ENCODE measurements at regions not wholly inside any gene's neighbourhood (a gene's known extent, or its start where the extent isn't known, plus 50 kb on each side); places are given as distances from the start of the nearest gene placed in this dataset.

GRCh38 chr11:15773476-15774387 lies 582.6 kb downstream of the SOX6 start:
- Mint-ChIP-seq H3K36me3 (no peaks in the 10 kb centered on the region), H3K27ac (no peak overlapping the region), H3K4me3 (no peak overlapping the region), H3K4me1 (no peaks in the 10 kb centered on the region), H3K9me3 (peaks cover 0 to under 1% of the 10 kb centered on the region in 2 donors), H3K27me3 (ENCODE audit: low read depth in 2 of 2) (peaks cover 0 to 13% of the 10 kb centered on the region in 2 donors)
- ATAC-seq: no peak
- Histone ChIP-seq H3K4me1 (ENCODE audit: control insufficient read depth, insufficient read depth, low read length) (no peaks in the 10 kb centered on the region), H3K27me3 (ENCODE audit: control insufficient read depth, insufficient read depth, low read length) (no peaks in the 10 kb centered on the region), H3K9me3 (ENCODE audit: control insufficient read depth, insufficient read depth, low read length) (no peaks in the 10 kb centered on the region), H3K36me3 (ENCODE audit: control insufficient read depth, insufficient read depth, low read length) (no peaks in the 10 kb centered on the region), H3K4me3 (ENCODE audit: low read length) (no peak overlapping the region), H3K27ac (ENCODE audit: low read length) (no peak overlapping the region)
- WGBS (ENCODE audit: insufficient coverage): 88% methylated on average over 13 of the region's 13 CpGs
- no peak for DNase-seq
- TF ChIP-seq, protein P1, sequence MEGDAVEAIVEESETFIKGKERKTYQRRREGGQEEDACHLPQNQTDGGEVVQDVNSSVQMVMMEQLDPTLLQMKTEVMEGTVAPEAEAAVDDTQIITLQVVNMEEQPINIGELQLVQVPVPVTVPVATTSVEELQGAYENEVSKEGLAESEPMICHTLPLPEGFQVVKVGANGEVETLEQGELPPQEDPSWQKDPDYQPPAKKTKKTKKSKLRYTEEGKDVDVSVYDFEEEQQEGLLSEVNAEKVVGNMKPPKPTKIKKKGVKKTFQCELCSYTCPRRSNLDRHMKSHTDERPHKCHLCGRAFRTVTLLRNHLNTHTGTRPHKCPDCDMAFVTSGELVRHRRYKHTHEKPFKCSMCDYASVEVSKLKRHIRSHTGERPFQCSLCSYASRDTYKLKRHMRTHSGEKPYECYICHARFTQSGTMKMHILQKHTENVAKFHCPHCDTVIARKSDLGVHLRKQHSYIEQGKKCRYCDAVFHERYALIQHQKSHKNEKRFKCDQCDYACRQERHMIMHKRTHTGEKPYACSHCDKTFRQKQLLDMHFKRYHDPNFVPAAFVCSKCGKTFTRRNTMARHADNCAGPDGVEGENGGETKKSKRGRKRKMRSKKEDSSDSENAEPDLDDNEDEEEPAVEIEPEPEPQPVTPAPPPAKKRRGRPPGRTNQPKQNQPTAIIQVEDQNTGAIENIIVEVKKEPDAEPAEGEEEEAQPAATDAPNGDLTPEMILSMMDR (IDR thresholded peaks at IDR 0.05): no peak
- intact Hi-C loops (cut with micrococcal nuclease): no loop called here

DNA sequence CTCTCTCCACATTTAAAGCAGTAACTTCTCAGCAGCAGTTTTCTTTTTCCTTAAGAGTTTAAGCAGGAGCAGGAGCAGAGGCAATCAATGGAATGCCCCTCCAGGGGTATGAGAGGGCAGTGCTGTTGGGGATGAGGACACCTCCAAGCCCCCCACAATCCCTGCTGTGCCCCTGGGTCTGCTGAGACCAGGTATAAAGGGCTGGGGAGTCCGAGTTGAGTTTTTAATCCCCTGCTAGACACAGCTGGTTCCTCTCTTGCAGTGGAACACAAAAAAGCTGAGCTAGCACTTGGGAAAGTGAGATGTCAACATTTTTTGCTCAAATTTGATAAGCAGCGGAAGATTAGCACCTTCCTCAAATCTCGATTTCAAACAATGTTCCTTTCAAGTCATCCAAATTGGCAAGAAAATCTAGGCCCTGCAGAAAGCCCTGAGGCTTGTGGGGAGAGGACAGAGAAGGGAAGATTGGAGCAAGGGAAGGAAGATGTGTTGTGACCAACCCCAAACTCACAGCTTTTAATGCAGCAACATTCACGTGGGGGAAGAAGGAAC lies 581.9 kb downstream of the SOX6 start:
- 45% methylated on average over 4 of the region's 4 CpGs for WGBS (ENCODE audit: insufficient coverage)
- H3K27me3 Mint-ChIP-seq (ENCODE audit: low read depth in 2 of 2): peaks cover 0 to 13% of the 10 kb centered on the region in 2 donors
- H3K27ac Mint-ChIP-seq: no peak overlapping the region

GRCh38 chr11:15775015-15775541 lies 581.3 kb downstream of the SOX6 start:
- Mint-ChIP-seq H3K4me1 (no peaks in the 10 kb centered on the region), H3K4me3 (no peak overlapping the region), H3K27me3 (ENCODE audit: low read depth in 2 of 2) (peaks cover 0 to 13% of the 10 kb centered on the region in 2 donors), H3K36me3 (no peaks in the 10 kb centered on the region), H3K9me3 (no peaks in the 10 kb centered on the region), H3K27ac (no peak overlapping the region)
- H3K4me3 ChIP-seq (ENCODE audit: low read length): no peak overlapping the region
- DNase-seq: no peak
- no peaks in the 10 kb centered on the region for H3K9me3 ChIP-seq (ENCODE audit: control insufficient read depth, insufficient read depth, low read length)
- ATAC-seq: no peak
- WGBS (ENCODE audit: insufficient coverage): 75% methylated on average over 5 of the region's 6 CpGs
- H3K27ac ChIP-seq (ENCODE audit: low read length): no peak overlapping the region
- TF ChIP-seq, protein P1 (IDR thresholded peaks at IDR 0.05): no peak
- no peaks in the 10 kb centered on the region for H3K36me3 ChIP-seq (ENCODE audit: control insufficient read depth, insufficient read depth, low read length)
- no peaks in the 10 kb centered on the region for H3K4me1 ChIP-seq (ENCODE audit: control insufficient read depth, insufficient read depth, low read length)
- intact Hi-C loops (cut with micrococcal nuclease): no loop called here
- no peaks in the 10 kb centered on the region for H3K27me3 ChIP-seq (ENCODE audit: control insufficient read depth, insufficient read depth, low read length)

More for the DNA sequence above, 581.9 kb downstream of the SOX6 start:
- DNase-seq: no peak
- intact Hi-C loops (cut with micrococcal nuclease): no loop called here
- Mint-ChIP-seq H3K4me3 (no peak overlapping the region), H3K9me3 (no peaks in the 10 kb centered on the region), H3K36me3 (no peaks in the 10 kb centered on the region), H3K4me1 (no peaks in the 10 kb centered on the region)
- Histone ChIP-seq H3K27me3 (ENCODE audit: control insufficient read depth, insufficient read depth, low read length) (no peaks in the 10 kb centered on the region), H3K4me3 (ENCODE audit: low read length) (no peak overlapping the region), H3K36me3 (ENCODE audit: control insufficient read depth, insufficient read depth, low read length) (no peaks in the 10 kb centered on the region), H3K27ac (ENCODE audit: low read length) (no peak overlapping the region), H3K4me1 (ENCODE audit: control insufficient read depth, insufficient read depth, low read length) (no peaks in the 10 kb centered on the region), H3K9me3 (ENCODE audit: control insufficient read depth, insufficient read depth, low read length) (no peaks in the 10 kb centered on the region)
- ATAC-seq: no peak
- TF ChIP-seq, protein P1 (IDR thresholded peaks at IDR 0.05): no peak

Measured in natural killer cell (primary cell).